K562 (cell line): ENCODE measurements at regions not wholly inside any gene's neighbourhood (a gene's known extent, or its start where the extent isn't known, plus 50 kb on each side); places are given as distances from the start of the nearest gene placed in this dataset.

Experiments used
- ATAC-seq: fragments of 200-7000 bp; cut with Tn5 transposase; 3 replicates; pipeline ENCODE4 v1.9.1; 2020; ENCODE audit warnings: moderate library complexity
- BruUV-seq: library from RNA; stranded (reverse); fragments of 400-500 nt; replicated peaks from 2 replicates; lab custom pipeline; 2021; lab: Mats Ljungman, UMichigan
- CTCF ChIA-PET: fragments of 300-600 bp; formaldehyde crosslinking; extraction: SDS; loops from one replicate; lab custom pipeline; 2021; ENCODE audit warnings: low intra/inter-chr PET ratio; lab: Yijun Ruan, JAX
- POLR2A ChIA-PET: fragments of 300-600, 350-650 bp; sonication (Branson Sonifier 250); formaldehyde crosslinking; extraction: SDS; loops from one replicate; lab custom pipeline; 2021; ENCODE audit warnings: antibody characterized with exemption, inconsistent platforms; lab: Yijun Ruan, JAX
- DNase-seq, 4 experiments: peaks; one replicate each; pipeline versions ENCODE4 v3.0.0 to v3.0.0-alpha.2; 2011 to 2018; ENCODE audit warnings: low spot score in 3 of 4, mixed read lengths in 3 of 4; ENCODE audit errors: extremely low read depth in 1 of 4
- FAIRE-seq: peaks from 2 replicates; lab custom pipeline; 2011; peaks lifted over from hg19 to GRCh38; lab: Jason Lieb, UNC
- H2AFZ ChIP-seq: 2 replicates; pipeline ENCODE4 v1.6.0; 2011; ENCODE audit warnings: low read depth, low read length, control low read depth, inconsistent platforms
- H3K27ac ChIP-seq: fragments of 200-600 bp; 3 replicates; pipeline ENCODE4 v1.8.0; 2011; ENCODE audit warnings: low read depth, mild to moderate bottlenecking, control low read depth, inconsistent platforms, low read length, moderate library complexity, mixed read lengths; ENCODE audit errors: extremely low read depth
- H3K27me3 ChIP-seq, 2 experiments: fragments of 300-600 bp in 1 of 2; 2 replicates in 1 of 2; 3 replicates in 1 of 2; pipeline versions ENCODE4 v1.6.0 to v1.8.0; 2011; ENCODE audit warnings: inconsistent platforms in 2 of 2, low read length in 2 of 2, mild to moderate bottlenecking in 1 of 2, mixed read lengths in 1 of 2, moderate library complexity in 1 of 2; ENCODE audit not compliant: control insufficient read depth in 2 of 2, insufficient read depth in 2 of 2
- H3K36me3 ChIP-seq: fragments of 300-600 bp; 3 replicates; pipeline ENCODE4 v1.8.0; 2011; ENCODE audit warnings: mild to moderate bottlenecking, low read length, inconsistent platforms; ENCODE audit not compliant: control insufficient read depth, insufficient read depth
- H3K4me1 ChIP-seq, 2 experiments: fragments of 200-600 bp in 1 of 2; replicated peaks in 1 of 2; 2 replicates in 1 of 2; 3 replicates in 1 of 2; pipeline versions ENCODE4 v1.5.1 to v1.8.0; 2011; ENCODE audit warnings: inconsistent platforms in 2 of 2, low read length in 2 of 2, mild to moderate bottlenecking in 1 of 2, mixed read lengths in 1 of 2, moderate library complexity in 1 of 2; ENCODE audit not compliant: control insufficient read depth in 2 of 2, insufficient read depth in 2 of 2
- H3K4me2 ChIP-seq: 2 replicates; pipeline ENCODE4 v1.6.1; 2011; ENCODE audit warnings: low read length, control low read depth, inconsistent platforms, mixed read lengths; ENCODE audit not compliant: insufficient read depth
- H3K4me3 ChIP-seq: fragments of 200-600 bp; sonication (generic), shearing (Covaris generic); 2 replicates; pipeline ENCODE4 v1.5.1; 2016; ENCODE audit warnings: control low read depth, inconsistent platforms
- H3K79me2 ChIP-seq: fragments of 200-600 bp; 3 replicates; pipeline ENCODE4 v1.8.0; 2011; ENCODE audit warnings: low read length, inconsistent platforms; ENCODE audit not compliant: control insufficient read depth, insufficient read depth
- H3K9ac ChIP-seq, 2 experiments: 2 replicates each; pipeline versions ENCODE4 v1.6.0 to v1.6.1; 2011; ENCODE audit warnings: low read depth in 2 of 2, low read length in 2 of 2, control low read depth in 1 of 2, inconsistent platforms in 1 of 2, mild to moderate bottlenecking in 1 of 2, mixed read lengths in 1 of 2; ENCODE audit not compliant: insufficient read depth in 1 of 2
- H3K9me1 ChIP-seq: one replicate; pipeline ENCODE4 v1.6.0; 2011; ENCODE audit warnings: inconsistent platforms, mild to moderate bottlenecking, low read length, moderate library complexity; ENCODE audit not compliant: control insufficient read depth, insufficient read depth
- H3K9me3 ChIP-seq: replicated peaks from 2 replicates; pipeline ENCODE4 v1.5.1; 2011; ENCODE audit warnings: low read depth, low read length, inconsistent platforms; ENCODE audit not compliant: control insufficient read depth, insufficient read depth
- H4K20me1 ChIP-seq: replicated peaks from 2 replicates; pipeline ENCODE4 v1.6.1; 2011; ENCODE audit warnings: low read length, inconsistent platforms, mixed read lengths; ENCODE audit not compliant: control insufficient read depth, insufficient read depth
- ATF7 ChIP-seq: fragments of 450-650 bp; IDR thresholded peaks from 2 replicates; pipeline ENCODE4 v1.7.1; 2014; ENCODE audit warnings: mild to moderate bottlenecking, moderate library complexity
- CBX2 ChIP-seq: fragments of 200-600 bp; sonication (generic); IDR thresholded peaks from one replicate; pipeline ENCODE4 v1.6.1; 2012; ENCODE audit warnings: mild to moderate bottlenecking, low read length, inconsistent platforms; ENCODE audit not compliant: insufficient read depth, poor library complexity, severe bottlenecking
- DPF2 ChIP-seq: fragments of 450-650 bp; IDR thresholded peaks from 2 replicates; pipeline ENCODE4 v1.6.1; 2016
- ESRRA ChIP-seq: fragments of 450-650 bp; IDR thresholded peaks from 2 replicates; pipeline ENCODE4 v1.6.1; 2014; ENCODE audit warnings: low read depth, mild to moderate bottlenecking, moderate library complexity, borderline replicate concordance
- FOXJ2 ChIP-seq: fragments of 200-800 bp; sonication (Bioruptor generic); IDR thresholded peaks from 2 replicates; pipeline ENCODE4 v1.6.1; 2016; ENCODE audit warnings: missing genetic modification characterization, missing compliant biosample characterization
- NFIC ChIP-seq: fragments of 450-650 bp; IDR thresholded peaks from 2 replicates; pipeline ENCODE4 v1.6.1; 2017; ENCODE audit warnings: mild to moderate bottlenecking, inconsistent platforms
- NFIX ChIP-seq: fragments of 250-450 bp; sonication (Bioruptor Pico); IDR thresholded peaks from 2 replicates; pipeline ENCODE4 v1.4.0; 2020; ENCODE audit warnings: low read depth, mild to moderate bottlenecking, moderate library complexity
- SLC30A9 ChIP-seq: fragments of 250-450 bp; sonication (Bioruptor Pico); IDR thresholded peaks from 2 replicates; pipeline ENCODE4 v1.8.0; 2022; ENCODE audit warnings: mild to moderate bottlenecking, moderate library complexity
- STAT5A ChIP-seq: IDR thresholded peaks from 2 replicates; pipeline ENCODE4 v1.6.1; 2012; ENCODE audit warnings: low read length, inconsistent platforms, borderline replicate concordance
- WGBS: fragments of 100-300 bp; shearing (Covaris generic); methylation state at CpG from one replicate; pipeline ENCODE4 v1.1.6; 2016; ENCODE audit warnings: low coverage, mixed read lengths; ENCODE audit not compliant: insufficient coverage; ENCODE audit errors: missing lambda C conversion rate; 5-methylcytosine and 5-hydroxymethylcytosine counted together
- in situ Hi-C: fragments of 300-500 bp; cut with MboI; formaldehyde crosslinking; loops from 4 replicates; pipeline ENCODE4 v1.15.0; 2018; ENCODE audit warnings: inconsistent platforms, mixed read lengths
- intact Hi-C: fragments of 100-400 bp; cut with micrococcal nuclease; formaldehyde crosslinking; loops from 2 replicates; pipeline ENCODE4 v1.14.2; 2022
- TF ChIP-seq, protein P1 (sequence below): fragments of 450-650 bp; IDR thresholded peaks from 2 replicates; pipeline ENCODE4 v1.7.0; 2016; ENCODE audit warnings: borderline replicate concordance

- Histone ChIP-seq H3K9me3 (no peaks in the 10 kb centered on the region), H3K9ac (no peak overlapping the region), H3K79me2 (no peaks in the 10 kb centered on the region), H3K4me2 (no peak overlapping the region), H3K4me3 (no peak overlapping the region), H3K9me1 (no peaks in the 10 kb centered on the region), H3K4me1 (no peaks in the 10 kb centered on the region), H3K27ac (no peak overlapping the region), H3K27me3 (no peaks in the 10 kb centered on the region), H3K36me3 (no peaks in the 10 kb centered on the region), H2AFZ (no peak overlapping the region), H4K20me1 (no peaks in the 10 kb centered on the region)
- TF ChIP-seq CBX2 = no peak
- TF ChIP-seq ESRRA = no peak
- TF ChIP-seq, protein P1, sequence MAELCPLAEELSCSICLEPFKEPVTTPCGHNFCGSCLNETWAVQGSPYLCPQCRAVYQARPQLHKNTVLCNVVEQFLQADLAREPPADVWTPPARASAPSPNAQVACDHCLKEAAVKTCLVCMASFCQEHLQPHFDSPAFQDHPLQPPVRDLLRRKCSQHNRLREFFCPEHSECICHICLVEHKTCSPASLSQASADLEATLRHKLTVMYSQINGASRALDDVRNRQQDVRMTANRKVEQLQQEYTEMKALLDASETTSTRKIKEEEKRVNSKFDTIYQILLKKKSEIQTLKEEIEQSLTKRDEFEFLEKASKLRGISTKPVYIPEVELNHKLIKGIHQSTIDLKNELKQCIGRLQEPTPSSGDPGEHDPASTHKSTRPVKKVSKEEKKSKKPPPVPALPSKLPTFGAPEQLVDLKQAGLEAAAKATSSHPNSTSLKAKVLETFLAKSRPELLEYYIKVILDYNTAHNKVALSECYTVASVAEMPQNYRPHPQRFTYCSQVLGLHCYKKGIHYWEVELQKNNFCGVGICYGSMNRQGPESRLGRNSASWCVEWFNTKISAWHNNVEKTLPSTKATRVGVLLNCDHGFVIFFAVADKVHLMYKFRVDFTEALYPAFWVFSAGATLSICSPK = no peak
- peak; percentile 53; the same call in 1 of the 2 replicates for TF ChIP-seq NFIX (CRISPR knock-in tag)
- peak; percentile 85 for TF ChIP-seq NFIC
- TF ChIP-seq SLC30A9 (CRISPR knock-in tag) = no peak
- TF ChIP-seq DPF2 = no peak
- no peak for TF ChIP-seq ATF7
- TF ChIP-seq STAT5A = no peak
- TF ChIP-seq FOXJ2 (tag) = no peak
- CTCF ChIA-PET = no interaction called here
- in situ Hi-C loops = no loop called here
- BruUV-seq = no TSS peak
- ATAC-seq (no peak), DNase-seq (no peak), FAIRE-seq (no peak)
- WGBS = 0% methylated on average over 1 of the region's 1 CpG
- intact Hi-C loops = no loop called here
- POLR2A ChIA-PET = no interaction called here
Measured at GRCh38 chr10:56470701-56471100, 109.6 kb upstream of the ZWINT start.
